Ovary (tissue), 7 donors: ENCODE measurements at regions not wholly inside any gene's neighbourhood (a gene's known extent, or its start where the extent isn't known, plus 50 kb on each side); places are given as distances from the start of the nearest gene placed in this dataset.

Experiments
- DNase-seq, 5 donors: peaks; one replicate each; pipeline ENCODE4 v3.0.0-alpha.2; 2019 to 2020
- H3K27ac ChIP-seq, 2 donors: fragments of 200-600 bp; one replicate each; pipeline versions ENCODE4 v1.5.1 to v1.8.0; 2019 to 2022
- H3K27me3 ChIP-seq: fragments of 200-600 bp; one replicate; pipeline ENCODE4 v1.8.0; 2022
- H3K36me3 ChIP-seq: fragments of 200-600 bp; sonication (generic); one replicate; pipeline ENCODE4 v1.5.1; 2019
- H3K4me1 ChIP-seq: one replicate; pipeline ENCODE4 v1.8.1; 2013; ENCODE audit warnings: mild to moderate bottlenecking, moderate library complexity; ENCODE audit not compliant: insufficient read depth
- H3K4me3 ChIP-seq: fragments of 200-600 bp; sonication (generic); one replicate; pipeline ENCODE4 v1.5.1; 2017
- H3K9me3 ChIP-seq, 2 donors: fragments of 200-600 bp in 1 of 2; sonication (generic) in 1 of 2; one replicate each; pipeline versions ENCODE4 v1.5.1 to v1.8.1; 2013 to 2019; ENCODE audit warnings: mild to moderate bottlenecking in 1 of 2, moderate library complexity in 1 of 2
- EP300 ChIP-seq: sonication (generic); formaldehyde crosslinking; IDR thresholded peaks from one replicate; pipeline ENCODE4 v1.6.1; 2017; ENCODE audit warnings: antibody characterized with exemption
- POLR2A ChIP-seq: fragments of 450-650 bp; IDR thresholded peaks from one replicate; pipeline ENCODE4 v1.6.1; 2017; ENCODE audit warnings: antibody characterized with exemption, mild to moderate bottlenecking, moderate library complexity
- WGBS, 3 donors: extraction: QIAGEN DNeasy Blood & Tissue Kit in 1 of 3; methylation state at CpG; one replicate each; pipeline versions ENCODE4 v1.1.5 to v1.1.7; 2013 to 2017; 5-methylcytosine and 5-hydroxymethylcytosine counted together
- intact Hi-C, 4 donors: fragments of 100-400 bp; cut with DNase I; formaldehyde crosslinking; loops; one replicate each; pipeline versions ENCODE4 v1.11.0 to v1.15.1; 2022 to 2023
- TF ChIP-seq, protein P1 (sequence below), 3 donors: fragments of 450-650 bp in 2 of 3; fragments of 200-600 bp in 1 of 3; IDR thresholded peaks; one replicate each; pipeline versions ENCODE4 v1.5.1 to v1.8.0; 2016 to 2022; ENCODE audit warnings: antibody characterized with exemption in 3 of 3, mild to moderate bottlenecking in 1 of 3
- donor health status: DM: no; HTN: no; CAD: no; lungs with moderate emphysema.
- donor health status: DM: no; HTN: no; CAD: no.
- donor health status: Bipolar disorder and iron deficiency.
- donor health status: DM: no; HTN: no; CAD: no.
- donor health status: DM: yes; HTN: yes; CAD: no.

DNA sequence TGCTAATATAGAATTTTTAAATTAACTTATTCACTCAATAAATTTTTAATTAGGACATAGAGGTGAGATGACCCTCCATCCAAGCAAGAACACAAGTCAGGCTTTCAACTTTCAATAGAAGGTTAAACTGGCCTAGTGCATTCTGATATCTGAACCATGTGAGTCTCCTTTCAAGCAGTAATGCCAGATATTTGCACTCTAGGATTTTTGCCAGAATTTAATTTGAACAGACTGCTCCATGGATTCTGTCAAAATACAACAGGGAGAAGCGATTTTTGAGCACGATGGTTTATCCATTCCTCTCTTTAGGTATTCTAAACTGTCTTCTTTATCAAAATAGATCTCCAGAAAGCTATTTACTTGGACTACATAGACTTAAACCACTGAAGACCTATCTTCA is 72.0 kb upstream of the DCLK2 start:
- Histone ChIP-seq H3K9me3 (no peaks in the 10 kb centered on the region), H3K27ac (no peak overlapping the region), H3K36me3 (no peaks in the 10 kb centered on the region), H3K4me3 (no peak overlapping the region), H3K27me3 (no peaks in the 10 kb centered on the region), H3K4me1 (peaks cover 7% of the 10 kb centered on the region)
- 6 to 14% (median 13%) methylated on average over 2 of the region's 2 CpGs for WGBS, 3 donors
- no peak for DNase-seq
- TF ChIP-seq POLR2A (no peak), EP300 (no peak)
- TF ChIP-seq, protein P1, sequence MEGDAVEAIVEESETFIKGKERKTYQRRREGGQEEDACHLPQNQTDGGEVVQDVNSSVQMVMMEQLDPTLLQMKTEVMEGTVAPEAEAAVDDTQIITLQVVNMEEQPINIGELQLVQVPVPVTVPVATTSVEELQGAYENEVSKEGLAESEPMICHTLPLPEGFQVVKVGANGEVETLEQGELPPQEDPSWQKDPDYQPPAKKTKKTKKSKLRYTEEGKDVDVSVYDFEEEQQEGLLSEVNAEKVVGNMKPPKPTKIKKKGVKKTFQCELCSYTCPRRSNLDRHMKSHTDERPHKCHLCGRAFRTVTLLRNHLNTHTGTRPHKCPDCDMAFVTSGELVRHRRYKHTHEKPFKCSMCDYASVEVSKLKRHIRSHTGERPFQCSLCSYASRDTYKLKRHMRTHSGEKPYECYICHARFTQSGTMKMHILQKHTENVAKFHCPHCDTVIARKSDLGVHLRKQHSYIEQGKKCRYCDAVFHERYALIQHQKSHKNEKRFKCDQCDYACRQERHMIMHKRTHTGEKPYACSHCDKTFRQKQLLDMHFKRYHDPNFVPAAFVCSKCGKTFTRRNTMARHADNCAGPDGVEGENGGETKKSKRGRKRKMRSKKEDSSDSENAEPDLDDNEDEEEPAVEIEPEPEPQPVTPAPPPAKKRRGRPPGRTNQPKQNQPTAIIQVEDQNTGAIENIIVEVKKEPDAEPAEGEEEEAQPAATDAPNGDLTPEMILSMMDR (IDR thresholded peaks at IDR 0.05), result no peak
- intact Hi-C loops, result loop anchor here in 2 of 4 donors (10.0 kb wide), 2 partner anchors 209 to 239 kb away; no protein-coding TSS in a partner anchor

- H3K27ac ChIP-seq, result no peak overlapping the region
- DNase-seq, result no peak
- intact Hi-C loops, result loop anchor here in 2 of 4 donors (10.0 kb wide), 2 partner anchors 207 to 237 kb away; no protein-coding TSS in a partner anchor
- no peak overlapping the region for H3K4me3 ChIP-seq
- H3K9me3 ChIP-seq, result no peaks in the 10 kb centered on the region
- 92 to 97% (median 93%) methylated on average over 3 of the region's 3 CpGs for WGBS, 3 donors
- H3K4me1 ChIP-seq, result peaks cover 7% of the 10 kb centered on the region
- H3K36me3 ChIP-seq, result no peaks in the 10 kb centered on the region
- TF ChIP-seq, protein P1 (IDR thresholded peaks at IDR 0.05), result no peak
- TF ChIP-seq POLR2A (no peak), EP300 (no peak)
- no peaks in the 10 kb centered on the region for H3K27me3 ChIP-seq
Observed at GRCh38 chr4:150007512-150007911, 70.7 kb upstream of the DCLK2 start.

DNA sequence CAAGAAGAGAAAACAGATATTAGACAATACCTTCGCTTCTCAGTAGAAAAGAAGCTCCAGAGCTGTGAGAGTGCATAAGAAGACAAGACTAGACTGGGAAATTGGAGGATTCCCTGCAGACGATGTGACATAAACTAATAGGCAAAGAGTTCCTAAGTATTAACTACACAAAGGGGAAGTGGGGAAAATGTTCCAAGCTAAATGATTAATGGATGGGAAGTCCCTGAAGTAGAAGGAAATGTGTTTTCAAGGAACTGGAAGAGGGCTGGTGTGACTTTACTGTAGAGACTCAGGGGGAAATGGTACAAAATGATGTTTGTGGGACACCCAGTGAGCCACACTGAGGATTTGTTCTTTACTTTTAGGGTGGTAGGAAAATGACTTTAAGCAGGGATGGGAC is 69.7 kb upstream of the DCLK2 start:
- H3K27me3 ChIP-seq, result no peaks in the 10 kb centered on the region
- WGBS, 3 donors, result 86 to 89% (median 87%) methylated on average over 2 of the region's 2 CpGs
- no peak for DNase-seq
- no peak overlapping the region for H3K4me3 ChIP-seq
- peaks cover 7% of the 10 kb centered on the region for H3K4me1 ChIP-seq
- TF ChIP-seq, protein P1 (IDR thresholded peaks at IDR 0.05), result no peak
- TF ChIP-seq POLR2A (no peak), EP300 (no peak)
- no peak overlapping the region for H3K27ac ChIP-seq
- H3K36me3 ChIP-seq, result no peaks in the 10 kb centered on the region
- H3K9me3 ChIP-seq, result no peaks in the 10 kb centered on the region
- intact Hi-C loops, result loop anchor here in 2 of 4 donors (10.0 kb wide), 2 partner anchors 206 to 236 kb away; no protein-coding TSS in a partner anchor

DNA sequence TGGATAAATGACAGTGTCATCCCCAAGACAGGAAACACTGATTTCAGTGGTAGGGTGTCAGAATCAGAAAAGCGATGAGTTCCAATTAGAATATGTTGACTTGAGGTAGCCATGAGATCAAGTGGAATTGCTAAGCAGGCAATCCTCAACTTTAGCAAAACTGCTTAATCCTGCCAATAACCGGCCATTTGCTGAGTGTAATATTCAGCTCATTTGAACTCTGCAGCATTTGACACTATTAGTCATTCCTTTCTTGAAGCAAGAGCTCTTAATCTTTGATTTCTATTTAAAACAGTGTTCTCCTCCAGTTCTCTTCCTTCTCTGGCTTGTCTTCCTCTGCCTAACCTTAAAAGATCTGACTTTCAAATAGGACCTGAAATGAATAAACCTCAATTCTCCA is 68.7 kb upstream of the DCLK2 start:
- H3K4me3 ChIP-seq, result no peak overlapping the region
- TF ChIP-seq EP300, result no peak
- no peak for TF ChIP-seq POLR2A
- TF ChIP-seq, protein P1 (IDR thresholded peaks at IDR 0.05), result no peak
- no peaks in the 10 kb centered on the region for H3K9me3 ChIP-seq
- no peak for DNase-seq
- WGBS, 3 donors, result 84 to 87% (median 86%) methylated on average over 2 of the region's 2 CpGs
- H3K27me3 ChIP-seq, result no peaks in the 10 kb centered on the region
- intact Hi-C loops, result loop anchor here in 2 of 4 donors (10.0 kb wide), 2 partner anchors 205 to 235 kb away; no protein-coding TSS in a partner anchor
- H3K36me3 ChIP-seq, result no peaks in the 10 kb centered on the region
- H3K27ac ChIP-seq, result no peak overlapping the region
- H3K4me1 ChIP-seq, result peaks cover 6% of the 10 kb centered on the region
